OCI-M1 (cell line): ENCODE measurements at regions not wholly inside any gene's neighbourhood (a gene's known extent, or its start where the extent isn't known, plus 50 kb on each side); places are given as distances from the start of the nearest gene placed in this dataset.
"Not testable (repeated sequence)": the region's sequence is repeated elsewhere in the genome, so short reads cannot be mapped to it uniquely, and the experiment has no call there.

Experiments used
- DNase-seq: peaks from one replicate; lab custom pipeline; 2025; lab: John Stamatoyannopoulos, UW

DNA sequence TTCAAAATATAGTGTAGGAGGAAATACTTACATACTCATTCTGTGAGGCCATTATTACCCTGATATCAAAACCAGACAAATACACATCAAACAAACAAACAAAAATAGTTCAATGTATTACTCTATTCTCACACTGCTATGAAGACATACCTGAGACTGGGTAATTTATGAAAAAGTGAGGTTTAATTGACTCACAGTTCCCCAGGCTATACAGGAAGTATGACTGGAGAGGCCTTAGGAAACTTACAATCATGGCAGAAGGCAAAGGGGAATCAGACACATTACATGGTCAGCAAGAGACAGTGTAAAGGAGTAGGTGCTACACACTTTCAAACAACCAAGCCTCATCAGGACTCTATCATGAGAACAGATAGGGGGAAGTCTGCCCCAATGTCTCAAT, 1023.2 kb downstream of the TMTC2 start:
- no peak for DNase-seq

GRCh38 chr12:83700838-83701237, 1014.1 kb downstream of the TMTC2 start:
- DNase-seq: no peak

DNA sequence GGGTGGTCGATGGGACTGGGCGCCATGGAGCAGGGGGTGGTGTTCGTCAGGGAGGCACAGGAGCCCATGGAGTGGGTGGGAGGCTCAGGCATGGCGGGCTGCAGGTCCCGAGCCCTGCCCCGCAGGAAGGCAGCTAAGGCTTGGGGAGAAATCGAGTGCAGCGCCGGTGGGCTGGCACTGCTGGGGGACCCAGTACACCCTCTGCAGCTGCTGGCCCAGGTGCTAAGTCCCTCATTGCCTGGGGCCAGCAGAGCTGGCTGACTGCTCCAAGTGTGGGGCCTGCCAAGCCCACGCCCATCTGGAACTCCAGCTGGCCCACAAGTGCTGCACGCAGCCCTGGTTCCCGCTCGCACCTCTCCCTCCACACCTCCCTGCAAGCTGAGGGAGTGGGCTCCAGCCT, 1009.6 kb downstream of the TMTC2 start:
- DNase-seq: not testable (repeated sequence)

DNA sequence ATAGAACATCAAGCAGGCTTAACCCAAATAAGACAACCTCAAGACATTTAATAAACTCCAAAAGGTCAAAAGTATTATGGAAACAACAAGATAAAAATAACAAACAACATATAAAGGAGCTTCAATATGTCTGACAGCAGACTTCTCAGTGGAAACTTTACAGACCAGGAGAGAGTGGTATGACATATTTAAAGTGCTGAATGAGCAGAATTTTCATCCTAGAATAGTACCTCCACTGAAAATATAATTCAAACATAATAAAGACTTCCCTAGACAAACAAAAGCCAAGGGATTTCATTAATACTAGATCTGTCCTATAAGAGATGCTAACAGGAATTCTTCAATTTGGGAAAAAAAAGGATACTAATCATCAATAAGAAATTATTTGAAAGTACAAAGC, 1005.0 kb downstream of the TMTC2 start:
- no peak for DNase-seq

DNA sequence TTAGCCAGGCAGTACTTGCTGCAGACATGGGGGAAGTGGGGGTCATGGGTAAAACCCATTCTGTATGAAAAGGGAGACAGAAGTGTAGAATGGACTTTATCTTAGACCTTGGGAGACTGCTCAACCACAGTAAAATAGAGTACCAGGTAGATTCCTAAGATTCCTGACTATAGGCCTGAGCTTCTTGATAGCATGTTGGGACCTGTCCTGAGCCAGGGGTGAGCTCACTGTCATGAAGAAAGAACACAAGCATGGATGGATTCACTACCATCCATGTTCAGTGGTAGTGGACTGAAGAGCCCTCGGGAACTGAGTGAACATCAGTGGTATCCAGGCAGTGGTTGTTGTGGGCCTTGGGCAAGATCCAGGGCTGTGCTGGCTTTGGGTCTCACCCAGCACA, 1003.8 kb downstream of the TMTC2 start:
- DNase-seq: no peak

- no peak for DNase-seq
Measured at GRCh38 chr12:83689333-83689732, 1002.6 kb downstream of the TMTC2 start.

DNA sequence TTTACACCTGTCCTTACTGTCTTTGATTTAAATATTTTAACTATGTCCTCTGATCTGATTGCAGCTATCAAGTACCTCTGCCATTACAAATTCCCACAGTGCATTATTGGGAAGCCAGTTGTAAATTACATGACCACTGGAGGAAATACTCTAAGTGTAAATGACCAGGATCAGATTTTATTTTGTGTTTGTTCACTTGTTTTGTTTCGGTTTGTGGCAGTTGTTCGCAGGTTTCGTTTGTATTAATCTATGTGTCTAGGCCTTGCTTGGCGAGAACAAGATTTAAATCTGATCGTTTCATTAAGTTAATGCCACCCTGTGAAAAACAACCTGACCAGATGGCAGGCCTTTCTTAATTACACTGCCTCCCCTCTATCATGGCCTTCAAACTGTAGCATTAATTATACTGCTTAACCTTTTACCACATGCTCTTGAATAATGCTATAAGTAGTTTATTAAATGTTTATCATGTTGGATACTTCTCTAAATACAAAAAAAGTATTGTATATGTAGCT, 990.1 kb downstream of the TMTC2 start:
- no peak for DNase-seq

GRCh38 chr12:83666690-83667089, 980.0 kb downstream of the TMTC2 start:
- DNase-seq: peak; percentile 29

DNA sequence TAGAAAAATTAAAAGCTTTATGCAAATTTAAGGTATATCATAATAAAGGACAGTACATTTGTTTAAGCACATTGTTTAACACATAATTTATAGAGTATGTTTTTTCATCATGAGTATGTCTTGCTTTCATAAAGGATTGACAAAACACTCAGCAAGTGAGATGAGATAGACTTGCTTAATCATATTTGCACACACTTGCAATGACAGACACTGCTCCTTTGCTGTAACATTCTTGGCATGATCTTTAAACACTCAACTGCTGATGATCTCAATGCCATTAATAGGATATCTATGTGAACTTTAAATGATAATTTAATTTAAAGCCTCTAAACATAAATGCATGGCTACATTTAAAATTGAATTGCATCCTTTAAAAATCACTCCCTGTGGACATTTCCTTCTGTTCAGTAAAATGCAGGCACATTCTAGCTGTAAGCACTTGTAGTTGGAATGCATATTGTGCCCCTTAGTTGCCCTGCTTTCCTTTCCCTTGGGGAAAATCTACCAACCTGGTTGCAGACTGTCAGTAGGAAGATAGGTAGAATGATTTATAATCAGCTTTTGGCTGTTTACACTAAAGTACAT, 979.0 kb downstream of the TMTC2 start:
- DNase-seq: no peak

- no peak for DNase-seq
Measured at GRCh38 chr12:83664650-83665049, 977.9 kb downstream of the TMTC2 start.

GRCh38 chr12:83660727-83661358, 974.1 kb downstream of the TMTC2 start:
- no peak for DNase-seq

DNA sequence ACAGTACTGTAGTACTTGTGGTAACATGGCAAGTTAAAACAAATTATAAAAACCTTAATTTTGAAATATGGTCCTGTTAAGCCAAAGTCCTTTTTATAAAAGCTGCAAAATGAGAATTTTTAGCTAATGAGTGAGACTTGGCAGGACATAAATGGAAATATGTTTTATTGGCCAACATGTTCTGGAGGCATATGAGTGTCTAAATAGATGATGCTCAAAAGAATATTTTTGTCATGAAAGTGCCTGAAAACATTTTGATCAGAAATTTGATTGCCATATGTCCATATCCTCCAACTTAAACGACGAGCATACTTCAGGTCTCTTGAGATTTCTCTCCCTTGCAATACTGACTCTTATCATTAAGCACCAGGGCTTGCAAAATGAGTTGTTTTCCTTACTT, 972.6 kb downstream of the TMTC2 start:
- no peak for DNase-seq

- no peak for DNase-seq
Measured at GRCh38 chr12:83656004-83656403, 969.3 kb downstream of the TMTC2 start.

DNA sequence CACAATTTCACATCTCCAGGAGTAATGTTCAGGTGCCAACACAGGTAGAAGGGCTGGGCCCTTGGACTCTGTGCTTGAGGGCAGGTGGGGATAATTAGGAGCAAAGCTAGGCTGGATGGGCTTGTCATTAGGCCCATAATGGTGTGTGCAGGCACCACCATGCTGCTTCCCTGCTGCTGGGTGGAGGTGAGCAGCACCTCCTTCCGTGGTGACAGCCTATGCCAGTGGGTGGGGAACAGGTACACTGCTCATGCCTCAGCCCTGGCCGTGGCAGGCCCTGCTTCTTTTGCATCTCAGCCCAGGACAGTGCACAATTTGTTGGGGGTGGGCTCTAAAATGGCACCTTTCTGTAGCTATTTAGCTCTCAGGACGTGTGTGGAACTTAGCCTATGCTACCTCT, 955.5 kb downstream of the TMTC2 start:
- DNase-seq: no peak

DNA sequence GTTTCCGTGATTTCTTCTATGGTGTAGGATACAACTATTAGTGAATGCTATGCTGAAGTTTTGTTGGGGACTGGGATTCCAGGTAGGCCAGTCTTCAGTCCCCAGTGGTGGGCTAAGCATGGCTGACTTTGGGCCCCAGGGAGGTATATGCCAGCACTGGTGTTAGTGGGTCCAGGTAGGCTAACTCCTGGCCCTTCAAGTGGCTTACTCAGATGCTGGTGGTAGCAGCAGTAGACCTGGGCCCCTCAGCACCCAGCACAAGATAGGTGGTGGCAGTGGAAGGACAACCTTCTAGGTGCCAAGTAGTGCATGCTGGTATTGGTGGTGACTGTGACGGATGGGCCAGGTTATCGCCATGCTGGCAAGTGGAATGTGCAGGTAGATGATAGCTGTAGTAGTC, 955.1 kb downstream of the TMTC2 start:
- no peak for DNase-seq

GRCh38 chr12:83634726-83635267, 948.1 kb downstream of the TMTC2 start:
- DNase-seq: no peak

DNA sequence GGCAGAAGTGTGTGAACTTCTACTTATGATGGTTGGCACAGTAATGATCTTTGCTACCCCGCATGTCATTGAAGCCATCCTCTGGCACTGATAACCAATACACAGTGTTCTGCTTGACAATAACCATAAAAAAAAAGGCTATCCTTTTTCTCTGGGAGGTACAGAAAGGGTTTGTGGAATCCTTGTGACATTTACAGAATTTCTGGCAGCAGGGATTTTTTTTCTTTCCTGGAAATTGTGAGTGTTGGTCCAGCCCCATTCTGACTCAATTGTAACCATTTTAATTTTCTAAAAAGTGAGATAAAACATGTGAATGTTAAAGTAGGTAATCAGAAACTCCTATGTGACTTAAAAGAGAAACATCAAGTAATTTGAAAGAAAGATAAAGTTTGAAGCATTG, 943.8 kb downstream of the TMTC2 start:
- DNase-seq: no peak

DNA sequence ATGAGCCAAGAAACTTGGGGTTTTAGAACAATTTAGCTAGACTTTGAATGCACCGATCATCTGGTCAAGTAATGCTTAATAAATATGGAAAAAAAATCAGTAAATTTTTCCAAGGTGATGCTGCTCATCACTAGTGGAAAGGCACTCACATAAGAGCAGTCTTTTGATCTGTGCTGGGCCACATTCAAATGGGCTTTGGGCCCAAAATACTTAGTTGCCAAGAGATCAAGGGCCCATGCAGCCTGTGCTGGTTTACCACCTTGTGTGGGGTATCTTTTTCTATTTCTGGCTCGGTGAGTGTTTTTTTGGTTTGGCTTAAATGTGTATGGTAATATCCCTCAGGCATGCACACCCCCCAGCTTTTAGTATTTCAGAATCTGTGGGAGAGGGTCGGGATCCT, 943.2 kb downstream of the TMTC2 start:
- no peak for DNase-seq

- DNase-seq: no peak
Measured at GRCh38 chr12:83622205-83622604, 935.5 kb downstream of the TMTC2 start.

DNA sequence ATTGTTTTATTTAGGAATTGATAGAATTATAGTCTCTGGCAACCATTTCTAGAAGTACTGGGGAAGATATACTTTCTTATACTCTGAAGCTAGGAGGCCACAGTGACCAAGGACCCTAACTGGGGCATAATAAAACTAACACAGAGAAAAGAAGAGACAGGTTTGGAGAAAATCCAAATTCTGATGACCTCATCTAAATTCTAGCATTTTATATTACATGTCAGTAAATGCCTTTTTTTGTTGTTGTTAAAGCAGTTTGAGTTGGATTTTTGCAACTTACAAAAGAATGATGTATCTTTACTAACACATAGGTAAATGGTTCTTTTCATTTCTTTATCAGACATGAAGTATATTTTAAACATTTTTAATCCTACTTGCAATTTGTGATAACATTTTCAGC, 933.3 kb downstream of the TMTC2 start:
- DNase-seq: no peak

DNA sequence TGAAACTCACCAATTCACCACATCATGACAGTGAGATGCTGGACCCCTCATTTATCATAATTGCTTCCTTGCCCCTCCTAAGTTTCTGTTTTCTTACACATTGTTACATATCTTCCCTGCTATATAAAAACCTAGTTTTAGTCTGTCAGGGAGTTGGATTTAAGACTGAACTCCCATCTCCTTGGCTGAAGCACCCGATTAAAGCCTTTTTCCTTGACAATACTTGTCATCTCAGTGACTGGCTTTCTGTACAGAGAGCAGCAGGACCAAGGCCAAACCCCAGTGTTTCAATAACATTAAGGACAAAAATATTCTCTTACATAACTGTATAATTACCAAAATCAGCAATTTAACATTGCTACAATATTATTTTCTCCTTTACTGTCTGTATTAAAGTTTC, 928.4 kb downstream of the TMTC2 start:
- no peak for DNase-seq

DNA sequence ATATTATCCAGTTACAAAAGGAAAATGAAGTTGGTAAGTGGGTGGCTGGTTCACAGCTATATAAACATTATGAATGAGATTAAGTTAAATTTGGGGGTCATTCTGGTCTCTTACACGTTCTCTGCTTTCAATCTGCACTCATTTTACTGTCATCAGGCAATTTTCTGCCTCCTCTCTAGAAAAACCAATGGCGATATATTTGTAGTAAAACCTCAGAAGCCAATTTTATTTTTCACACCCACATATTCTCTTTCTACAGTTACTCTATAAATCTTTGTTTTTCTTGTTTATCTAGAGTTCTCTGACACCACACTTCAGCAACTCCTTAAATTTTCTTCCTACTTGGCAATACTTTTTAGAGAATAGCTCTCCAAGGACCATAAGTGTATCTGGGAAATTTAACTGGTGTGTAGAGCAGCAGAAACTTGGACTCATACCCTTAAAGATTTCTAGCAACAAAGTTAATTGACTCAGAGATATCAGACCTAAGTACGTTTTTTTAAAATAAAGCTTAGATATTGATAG, 926.9 kb downstream of the TMTC2 start:
- no peak for DNase-seq

- no peak for DNase-seq
Measured at GRCh38 chr12:83603106-83603505, 916.4 kb downstream of the TMTC2 start.

DNA sequence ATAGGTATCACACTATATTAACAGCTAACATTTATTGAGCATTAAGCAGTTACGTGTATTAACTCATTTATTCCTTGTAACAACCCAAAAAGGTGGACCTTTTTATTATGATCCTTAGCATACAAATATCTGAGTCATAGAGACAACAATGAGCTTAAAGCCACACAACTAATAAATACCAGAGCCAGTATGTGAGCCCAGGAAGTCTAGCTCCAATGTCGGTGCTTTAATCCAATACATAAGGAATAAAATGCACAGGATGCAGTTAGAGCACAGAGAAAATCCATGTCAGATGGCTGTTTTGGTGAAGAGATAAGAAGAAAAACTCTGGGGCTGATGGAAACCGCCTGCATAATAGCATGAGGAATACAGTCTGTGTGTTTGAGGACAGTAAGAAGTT, 888.6 kb downstream of the TMTC2 start:
- no peak for DNase-seq
